Hepatocyte (in vitro differentiated cells): ENCODE measurements at regions not wholly inside any gene's neighbourhood (a gene's known extent, or its start where the extent isn't known, plus 50 kb on each side); places are given as distances from the start of the nearest gene placed in this dataset.

Experiments
- CTCF ChIP-seq: fragments of 200-600 bp; sonication (generic); IDR thresholded peaks from 2 replicates; pipeline ENCODE4 v1.5.1; 2016; ENCODE audit warnings: antibody characterized with exemption, mild to moderate bottlenecking; ENCODE audit not compliant: poor library complexity
- EZH2 ChIP-seq: fragments of 200-600 bp; sonication (generic); IDR thresholded peaks from 2 replicates; pipeline ENCODE4 v1.6.1; 2016; ENCODE audit warnings: antibody characterized with exemption, mild to moderate bottlenecking, borderline replicate concordance
- EZH2phosphoT487 ChIP-seq: fragments of 200-600 bp; sonication (generic); IDR thresholded peaks from one replicate; pipeline ENCODE4 v1.6.1; 2018; ENCODE audit warnings: antibody characterized with exemption, mild to moderate bottlenecking, low read depth, moderate library complexity; ENCODE audit not compliant: unreplicated experiment, severe bottlenecking

- TF ChIP-seq EZH2phosphoT487 (no peak), CTCF (no peak), EZH2 (no peak)
Observed at GRCh38 chr1:88333086-88333695, 350.9 kb upstream of the PKN2 start.
